Testis (tissue), 2 donors: ENCODE measurements at regions not wholly inside any gene's neighbourhood (a gene's known extent, or its start where the extent isn't known, plus 50 kb on each side); places are given as distances from the start of the nearest gene placed in this dataset.
A peak's percentile ranks its signal among the peaks of the same experiment; 100 is the strongest.

Experiments
- DNase-seq: peaks from one replicate; pipeline ENCODE4 v3.0.0-alpha.2; 2019
- H3K27ac ChIP-seq, 2 donors: fragments of 200-600 bp; sonication (generic); one replicate each; pipeline ENCODE4 v1.5.1; 2019
- H3K27me3 ChIP-seq: fragments of 200-600 bp; sonication (generic); one replicate; pipeline ENCODE4 v1.5.1; 2019
- H3K36me3 ChIP-seq: fragments of 200-600 bp; sonication (generic); one replicate; pipeline ENCODE4 v1.5.1; 2017; ENCODE audit warnings: low read depth; ENCODE audit errors: missing control alignments
- H3K4me1 ChIP-seq: fragments of 200-600 bp; sonication (generic); one replicate; pipeline ENCODE4 v1.5.1; 2019
- H3K4me3 ChIP-seq, 2 donors: fragments of 200-600 bp; sonication (generic); one replicate each; pipeline ENCODE4 v1.5.1; 2017 to 2019
- H3K9me3 ChIP-seq: fragments of 200-600 bp; sonication (generic); one replicate; pipeline ENCODE4 v1.5.1; 2017
- POLR2A ChIP-seq: fragments of 450-650 bp; IDR thresholded peaks from one replicate; pipeline ENCODE4 v1.6.1; 2017; ENCODE audit warnings: antibody characterized with exemption, mild to moderate bottlenecking, moderate library complexity
- WGBS, 2 donors: methylation state at CpG; one replicate each; pipeline ENCODE4 v1.1.5; 2018; 5-methylcytosine and 5-hydroxymethylcytosine counted together
- intact Hi-C: fragments of 100-400 bp; cut with DNase I; formaldehyde crosslinking; loops from one replicate; pipeline ENCODE4 v1.15.1; 2023; ENCODE audit warnings: low total_unique reads
- TF ChIP-seq, protein P1 (sequence below), 3 experiments: fragments of 450-650 bp in 2 of 3; fragments of 200-600 bp in 1 of 3; sonication (generic) in 1 of 3; IDR thresholded peaks; one replicate each; pipeline ENCODE4 v1.5.1; 2016 to 2019; ENCODE audit warnings: antibody characterized with exemption in 3 of 3, mild to moderate bottlenecking in 2 of 3, moderate library complexity in 1 of 3

DNA sequence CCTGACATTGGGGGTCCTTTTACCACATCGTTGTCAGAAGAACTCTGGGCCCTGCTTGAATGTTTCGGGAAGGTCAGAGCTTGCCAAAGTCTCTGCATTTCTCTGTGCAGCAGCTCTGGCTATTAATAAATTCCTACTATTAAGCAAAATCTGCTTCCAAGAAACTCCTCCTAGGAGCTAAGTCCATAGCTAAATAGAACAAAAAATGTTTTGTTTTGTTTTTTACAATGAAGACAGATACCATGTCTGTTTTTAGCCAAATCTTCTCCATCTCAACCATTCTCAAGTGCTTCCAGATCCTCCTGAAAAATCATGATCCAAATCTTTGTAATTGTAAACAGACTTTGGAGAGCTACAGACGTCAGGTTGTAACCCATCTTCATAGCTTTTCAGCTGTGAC is 161.6 kb downstream of the SPATA18 start:
- no peaks in the 10 kb centered on the region for H3K36me3 ChIP-seq
- no peak for DNase-seq
- H3K9me3 ChIP-seq, result no peaks in the 10 kb centered on the region
- no peak overlapping the region for H3K27ac ChIP-seq
- no peak for TF ChIP-seq POLR2A
- TF ChIP-seq, protein P1, sequence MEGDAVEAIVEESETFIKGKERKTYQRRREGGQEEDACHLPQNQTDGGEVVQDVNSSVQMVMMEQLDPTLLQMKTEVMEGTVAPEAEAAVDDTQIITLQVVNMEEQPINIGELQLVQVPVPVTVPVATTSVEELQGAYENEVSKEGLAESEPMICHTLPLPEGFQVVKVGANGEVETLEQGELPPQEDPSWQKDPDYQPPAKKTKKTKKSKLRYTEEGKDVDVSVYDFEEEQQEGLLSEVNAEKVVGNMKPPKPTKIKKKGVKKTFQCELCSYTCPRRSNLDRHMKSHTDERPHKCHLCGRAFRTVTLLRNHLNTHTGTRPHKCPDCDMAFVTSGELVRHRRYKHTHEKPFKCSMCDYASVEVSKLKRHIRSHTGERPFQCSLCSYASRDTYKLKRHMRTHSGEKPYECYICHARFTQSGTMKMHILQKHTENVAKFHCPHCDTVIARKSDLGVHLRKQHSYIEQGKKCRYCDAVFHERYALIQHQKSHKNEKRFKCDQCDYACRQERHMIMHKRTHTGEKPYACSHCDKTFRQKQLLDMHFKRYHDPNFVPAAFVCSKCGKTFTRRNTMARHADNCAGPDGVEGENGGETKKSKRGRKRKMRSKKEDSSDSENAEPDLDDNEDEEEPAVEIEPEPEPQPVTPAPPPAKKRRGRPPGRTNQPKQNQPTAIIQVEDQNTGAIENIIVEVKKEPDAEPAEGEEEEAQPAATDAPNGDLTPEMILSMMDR (IDR thresholded peaks at IDR 0.05), result no peak
- H3K27me3 ChIP-seq, result no peaks in the 10 kb centered on the region
- WGBS, 2 donors, result 27 to 37% methylated on average over 3 of the region's 3 CpGs
- H3K4me3 ChIP-seq, result no peak overlapping the region
- H3K4me1 ChIP-seq, result no peaks in the 10 kb centered on the region
- intact Hi-C loops, result no loop called here

DNA sequence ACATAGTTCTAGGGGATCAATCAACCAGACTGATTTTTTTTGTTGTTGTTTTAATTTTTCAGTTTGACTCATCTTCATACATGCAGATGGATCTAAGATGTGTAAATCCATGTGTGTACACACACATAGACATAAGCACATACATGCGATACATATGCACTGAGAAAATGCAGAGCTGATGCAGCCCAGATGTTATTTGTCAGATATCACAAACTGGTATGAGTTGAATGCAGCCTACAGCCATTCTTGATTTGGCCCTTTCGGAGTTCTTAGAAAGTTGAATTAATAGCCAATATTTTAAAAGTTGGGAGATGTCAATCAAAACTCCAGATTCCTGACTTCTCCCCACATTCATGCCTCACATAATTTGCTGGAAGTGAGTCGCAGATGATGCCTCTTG is 180.4 kb downstream of the SPATA18 start:
- TF ChIP-seq, protein P1 (IDR thresholded peaks at IDR 0.05), result no peak
- no peak for TF ChIP-seq POLR2A
- 60 to 65% methylated on average over 3 of the region's 3 CpGs for WGBS, 2 donors
- DNase-seq, result no peak

DNA sequence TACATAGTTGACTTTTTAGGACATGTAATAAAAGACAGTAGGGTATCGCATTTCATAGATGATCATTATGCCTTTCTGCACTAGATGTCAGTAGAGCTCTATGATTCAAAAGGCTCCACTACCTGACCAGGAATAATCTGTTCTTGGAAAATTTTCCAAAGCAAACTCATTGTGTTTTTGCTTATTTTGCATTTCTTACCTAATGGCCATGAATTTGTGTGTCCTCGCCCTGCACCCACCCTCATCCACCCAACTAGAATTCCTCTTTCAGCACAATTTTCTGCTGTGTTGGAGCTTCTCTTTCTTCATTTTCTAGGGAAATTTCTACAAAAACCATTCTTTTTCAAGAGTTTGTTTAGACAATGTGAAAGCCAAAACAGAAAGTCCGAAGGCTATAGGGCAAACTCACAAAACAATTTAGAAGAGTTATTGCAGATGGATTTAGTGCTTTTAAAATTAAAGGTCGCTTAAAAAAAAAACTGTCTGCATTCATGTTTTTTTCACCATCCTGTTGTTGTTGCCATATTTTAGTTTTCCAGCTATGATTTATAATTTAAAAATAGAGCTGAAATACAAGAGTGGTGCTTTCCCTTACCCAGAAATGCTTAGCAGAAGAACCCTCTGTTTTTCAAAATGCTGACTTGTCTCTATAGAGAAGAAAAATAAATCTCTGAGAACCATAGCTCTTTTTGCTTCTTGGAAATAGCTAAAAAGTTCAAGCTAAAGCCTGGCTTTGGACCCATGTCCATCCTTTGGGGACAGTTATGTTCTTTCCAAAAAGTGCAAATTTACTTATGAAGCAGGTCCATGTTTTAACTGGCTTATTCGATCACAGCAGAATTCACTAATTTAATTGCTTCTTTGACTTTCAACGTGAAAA is 183.7 kb downstream of the SPATA18 start:
- H3K9me3 ChIP-seq, result no peaks in the 10 kb centered on the region
- H3K27me3 ChIP-seq, result no peaks in the 10 kb centered on the region
- no peaks in the 10 kb centered on the region for H3K36me3 ChIP-seq
- H3K4me3 ChIP-seq, result no peak overlapping the region
- DNase-seq, result peak; percentile 58
- TF ChIP-seq, protein P1 (IDR thresholded peaks at IDR 0.05), result peak; percentile 28 to 40 (median 40)
- TF ChIP-seq POLR2A, result no peak
- WGBS, 2 donors, result 35 to 40% methylated on average over 6 of the region's 6 CpGs
- peak overlapping the region in 1 of 2 donors; percentile 33 for H3K27ac ChIP-seq
- intact Hi-C loops, result no loop called here
- H3K4me1 ChIP-seq, result no peaks in the 10 kb centered on the region

More for the DNA sequence above, 180.4 kb downstream of the SPATA18 start:
- Histone ChIP-seq H3K36me3 (no peaks in the 10 kb centered on the region), H3K4me1 (no peaks in the 10 kb centered on the region), H3K27ac (no peak overlapping the region), H3K27me3 (no peaks in the 10 kb centered on the region), H3K9me3 (no peaks in the 10 kb centered on the region), H3K4me3 (no peak overlapping the region)
- intact Hi-C loops, result no loop called here

DNA sequence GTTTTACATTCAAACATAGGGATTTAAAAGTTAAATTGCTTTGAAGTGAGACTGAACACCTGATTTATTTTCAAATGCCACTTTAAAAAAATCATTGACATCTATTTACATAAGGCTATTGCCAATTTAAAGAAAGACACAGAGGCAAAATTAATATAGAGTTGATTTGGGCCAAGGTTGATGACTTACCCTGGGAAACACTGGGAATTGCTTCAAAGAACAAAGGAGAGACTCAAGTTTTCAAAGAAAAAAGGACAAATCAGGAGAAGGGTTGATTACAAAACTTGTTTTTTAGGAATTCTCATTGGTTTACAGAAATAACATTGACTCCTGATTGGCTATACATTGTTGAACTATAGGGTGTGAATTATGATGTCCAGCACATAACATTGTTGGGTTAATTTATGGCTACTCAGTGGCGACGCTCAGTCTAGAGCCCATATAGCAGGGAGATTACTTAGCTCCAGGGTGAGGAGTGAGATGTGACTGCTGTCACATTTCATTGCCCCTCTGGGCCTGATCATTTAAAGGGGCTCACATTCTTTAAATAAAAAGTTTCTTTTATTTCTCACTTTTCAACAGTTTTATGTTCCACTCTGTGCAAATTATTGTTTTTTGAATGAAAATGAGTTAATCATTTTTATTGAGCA is 184.6 kb downstream of the SPATA18 start:
- no peaks in the 10 kb centered on the region for H3K9me3 ChIP-seq
- TF ChIP-seq, protein P1 (IDR thresholded peaks at IDR 0.05), result no peak
- TF ChIP-seq POLR2A, result no peak
- no peaks in the 10 kb centered on the region for H3K27me3 ChIP-seq
- H3K36me3 ChIP-seq, result no peaks in the 10 kb centered on the region
- no peak overlapping the region for H3K4me3 ChIP-seq
- no peak overlapping the region for H3K27ac ChIP-seq
- no peaks in the 10 kb centered on the region for H3K4me1 ChIP-seq
- DNase-seq, result no peak
- 67 to 78% methylated on average over 2 of the region's 2 CpGs for WGBS, 2 donors
- intact Hi-C loops, result no loop called here
